OCI-LY7 (cell line): ENCODE measurements at regions not wholly inside any gene's neighbourhood (a gene's known extent, or its start where the extent isn't known, plus 50 kb on each side); places are given as distances from the start of the nearest gene placed in this dataset.

Experiments
- BruUV-seq: library from RNA; stranded (reverse); fragments of 400-500 nt; replicated peaks from 2 replicates; lab custom pipeline; 2021; lab: Mats Ljungman, UMichigan
- CTCF ChIA-PET: fragments of 300-600 bp; sonication (Branson Sonifier 250); formaldehyde crosslinking; loops from one replicate; lab custom pipeline; 2022; ENCODE audit warnings: antibody characterized with exemption; ENCODE audit not compliant: unreplicated experiment; lab: Charles Lee
- POLR2A ChIA-PET: fragments of 300-600 bp; sonication (Branson Sonifier 250); formaldehyde crosslinking; loops from one replicate; lab custom pipeline; 2022; ENCODE audit warnings: antibody characterized with exemption; lab: Charles Lee
- DNase-seq: peaks from one replicate; pipeline ENCODE4 v3.0.0-alpha.2; 2015; ENCODE audit warnings: low spot score
- H2AFZ ChIP-seq: fragments of 200-600 bp; sonication (generic), shearing (Covaris generic); 2 replicates; pipeline ENCODE4 v1.6.1; 2014; ENCODE audit warnings: mild to moderate bottlenecking, antibody characterized with exemption, low read length, moderate library complexity
- H3K27ac ChIP-seq: fragments of 200-600 bp; sonication (generic); 2 replicates; pipeline ENCODE4 v1.5.1; 2014; ENCODE audit warnings: mixed run types, low read depth, mild to moderate bottlenecking, moderate library complexity, low read length, inconsistent platforms; ENCODE audit not compliant: poor library complexity, severe bottlenecking
- H3K36me3 ChIP-seq: fragments of 200-600 bp; sonication (generic); 2 replicates; pipeline ENCODE4 v1.6.1; 2014; ENCODE audit warnings: mild to moderate bottlenecking, antibody characterized with exemption, low read length, moderate library complexity, mixed read lengths; ENCODE audit not compliant: insufficient read depth
- H3K4me1 ChIP-seq: fragments of 200-600 bp; sonication (generic); 2 replicates; pipeline ENCODE4 v1.5.1; 2014; ENCODE audit warnings: mild to moderate bottlenecking, low read length; ENCODE audit not compliant: insufficient read depth, poor library complexity, severe bottlenecking
- H3K4me2 ChIP-seq: fragments of 200-600 bp; sonication (generic); 2 replicates; pipeline ENCODE4 v1.6.1; 2014; ENCODE audit warnings: mild to moderate bottlenecking, low read length
- H3K4me3 ChIP-seq: fragments of 200-600 bp; sonication (generic); 2 replicates; pipeline ENCODE4 v1.5.1; 2014; ENCODE audit warnings: mild to moderate bottlenecking, low read depth, low read length; ENCODE audit not compliant: poor library complexity, severe bottlenecking
- H3K79me2 ChIP-seq: fragments of 200-600 bp; sonication (generic); 2 replicates; pipeline ENCODE4 v1.6.1; 2016; ENCODE audit warnings: low read depth, mild to moderate bottlenecking, low read length, moderate library complexity, mixed read lengths; ENCODE audit not compliant: insufficient read depth
- H3K9me2 ChIP-seq: fragments of 200-600 bp; sonication (generic); 2 replicates; pipeline ENCODE4 v1.6.1; 2016; ENCODE audit warnings: mild to moderate bottlenecking, low read length, mixed read lengths; ENCODE audit not compliant: insufficient read depth
- H3K9me3 ChIP-seq: fragments of 200-600 bp; sonication (generic); 2 replicates; pipeline ENCODE4 v1.6.1; 2014; ENCODE audit warnings: mild to moderate bottlenecking, mixed run types, low read length, mixed read lengths
- H4K20me1 ChIP-seq: fragments of 200-600 bp; sonication (generic); 2 replicates; pipeline ENCODE4 v1.6.1; 2014; ENCODE audit warnings: mild to moderate bottlenecking, antibody characterized with exemption, low read length, moderate library complexity, mixed read lengths; ENCODE audit not compliant: insufficient read depth
- EZH2phosphoT487 ChIP-seq: fragments of 200-600 bp; sonication (generic); IDR thresholded peaks from 2 replicates; pipeline ENCODE4 v1.6.1; 2018; ENCODE audit warnings: low read depth, borderline replicate concordance, mild to moderate bottlenecking, mixed run types, antibody characterized with exemption, low read length, moderate library complexity, mixed read lengths
- intact Hi-C: fragments of 100-400 bp; cut with micrococcal nuclease; formaldehyde crosslinking; loops from one replicate; pipeline ENCODE4 v1.10.0; 2022; ENCODE audit not compliant: unreplicated experiment
- TF ChIP-seq, protein P1 (sequence below): fragments of 200-600 bp; sonication (generic); conservative IDR thresholded peaks from 2 replicates; pipeline ENCODE4 v1.5.1; 2014; ENCODE audit warnings: mild to moderate bottlenecking, antibody characterized with exemption, low read length, moderate library complexity, mixed read lengths

DNA sequence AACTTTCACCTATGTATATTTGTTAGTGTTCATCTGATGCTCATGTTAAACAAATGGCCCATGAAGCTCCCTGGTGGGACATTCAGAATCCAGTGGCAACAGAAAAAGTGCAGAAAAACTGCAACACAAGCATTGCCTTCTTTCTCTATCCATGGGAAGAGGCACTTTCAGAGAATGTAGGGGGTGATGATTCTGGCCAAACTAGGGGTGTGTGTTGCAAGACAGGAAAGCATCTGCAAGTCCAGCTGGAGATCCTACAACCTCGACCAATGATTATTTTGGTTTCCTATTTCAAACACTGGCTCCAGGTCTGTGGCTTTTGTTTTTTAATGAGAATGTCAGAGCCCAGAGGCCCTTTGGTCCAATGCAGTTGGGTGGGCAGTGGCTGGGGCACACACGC lies 198.7 kb downstream of the CXCL12 start:
- Histone ChIP-seq H3K36me3 (no peaks in the 10 kb centered on the region), H3K4me1 (no peaks in the 10 kb centered on the region), H3K79me2 (no peaks in the 10 kb centered on the region), H3K9me2 (no peaks in the 10 kb centered on the region), H4K20me1 (no peaks in the 10 kb centered on the region), H3K4me3 (no peak overlapping the region), H3K4me2 (no peak overlapping the region), H3K27ac (no peak overlapping the region), H3K9me3 (no peaks in the 10 kb centered on the region), H2AFZ (no peak overlapping the region)
- BruUV-seq: no TSS peak
- DNase-seq: no peak
- intact Hi-C loops: no loop called here
- no peak for TF ChIP-seq EZH2phosphoT487
- TF ChIP-seq, protein P1, sequence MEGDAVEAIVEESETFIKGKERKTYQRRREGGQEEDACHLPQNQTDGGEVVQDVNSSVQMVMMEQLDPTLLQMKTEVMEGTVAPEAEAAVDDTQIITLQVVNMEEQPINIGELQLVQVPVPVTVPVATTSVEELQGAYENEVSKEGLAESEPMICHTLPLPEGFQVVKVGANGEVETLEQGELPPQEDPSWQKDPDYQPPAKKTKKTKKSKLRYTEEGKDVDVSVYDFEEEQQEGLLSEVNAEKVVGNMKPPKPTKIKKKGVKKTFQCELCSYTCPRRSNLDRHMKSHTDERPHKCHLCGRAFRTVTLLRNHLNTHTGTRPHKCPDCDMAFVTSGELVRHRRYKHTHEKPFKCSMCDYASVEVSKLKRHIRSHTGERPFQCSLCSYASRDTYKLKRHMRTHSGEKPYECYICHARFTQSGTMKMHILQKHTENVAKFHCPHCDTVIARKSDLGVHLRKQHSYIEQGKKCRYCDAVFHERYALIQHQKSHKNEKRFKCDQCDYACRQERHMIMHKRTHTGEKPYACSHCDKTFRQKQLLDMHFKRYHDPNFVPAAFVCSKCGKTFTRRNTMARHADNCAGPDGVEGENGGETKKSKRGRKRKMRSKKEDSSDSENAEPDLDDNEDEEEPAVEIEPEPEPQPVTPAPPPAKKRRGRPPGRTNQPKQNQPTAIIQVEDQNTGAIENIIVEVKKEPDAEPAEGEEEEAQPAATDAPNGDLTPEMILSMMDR: no peak
- CTCF ChIA-PET: no interaction called here
- POLR2A ChIA-PET: no interaction called here

DNA sequence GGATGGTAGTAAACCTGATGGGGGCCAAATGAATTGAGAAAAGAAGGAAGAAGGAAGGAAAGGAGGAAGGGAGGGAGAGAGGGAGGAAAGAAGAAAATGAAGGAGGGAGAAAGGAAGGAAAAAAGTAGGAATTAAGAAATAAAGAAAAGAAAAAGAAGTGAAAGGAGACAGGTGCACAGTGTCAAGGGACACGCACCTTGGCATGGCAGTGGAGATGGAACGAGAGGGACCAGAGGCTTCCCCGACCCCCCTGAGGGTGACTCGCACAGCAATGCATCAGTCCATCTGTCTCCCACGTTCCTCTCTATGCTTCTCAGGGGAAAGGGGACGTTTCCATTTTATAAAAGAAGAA lies 199.6 kb downstream of the CXCL12 start:
- no peak overlapping the region for H3K27ac ChIP-seq
- H3K4me2 ChIP-seq: no peak overlapping the region
- no peaks in the 10 kb centered on the region for H3K36me3 ChIP-seq
- no peaks in the 10 kb centered on the region for H4K20me1 ChIP-seq
- no peak overlapping the region for H2AFZ ChIP-seq
- no peak overlapping the region for H3K4me3 ChIP-seq
- intact Hi-C loops: no loop called here
- no peaks in the 10 kb centered on the region for H3K9me3 ChIP-seq
- no peaks in the 10 kb centered on the region for H3K9me2 ChIP-seq
- no peaks in the 10 kb centered on the region for H3K4me1 ChIP-seq
- TF ChIP-seq EZH2phosphoT487: no peak
- TF ChIP-seq, protein P1: no peak
- POLR2A ChIA-PET: no interaction called here
- DNase-seq: no peak
- H3K79me2 ChIP-seq: no peaks in the 10 kb centered on the region
- CTCF ChIA-PET: no interaction called here
- BruUV-seq: no TSS peak

DNA sequence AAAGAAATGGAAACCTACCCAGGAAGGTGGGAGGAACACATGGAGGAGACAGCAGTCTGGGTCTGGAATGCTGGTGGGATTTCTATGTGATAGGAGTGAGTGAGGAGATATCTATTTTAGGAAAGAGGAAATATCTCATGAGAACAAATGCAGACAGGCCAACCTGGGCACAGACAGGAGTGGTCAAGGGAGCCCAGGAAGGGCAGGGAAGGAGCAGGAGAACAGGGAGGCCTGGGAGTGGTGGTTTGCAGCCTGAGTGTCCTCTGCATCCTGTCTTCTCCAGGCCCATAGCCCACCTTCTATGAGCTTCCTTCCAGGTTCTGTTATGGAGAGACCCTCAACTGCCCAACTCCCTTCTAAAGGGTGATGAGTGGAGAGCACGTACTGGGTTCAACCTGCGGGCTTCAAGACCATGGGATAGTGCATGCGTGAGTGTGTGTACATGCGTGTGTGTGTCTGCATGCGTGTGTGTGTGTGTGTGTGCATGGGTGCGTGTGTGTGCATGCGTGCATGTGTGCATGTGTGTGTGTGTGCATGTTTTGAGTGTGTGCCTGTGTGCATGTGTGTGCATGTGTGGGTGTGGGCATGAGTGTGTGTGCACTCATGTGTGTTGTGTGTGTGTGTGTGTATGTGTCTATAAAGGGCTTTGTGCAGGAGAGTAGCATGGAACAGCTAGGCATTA lies 200.1 kb downstream of the CXCL12 start:
- Histone ChIP-seq H3K4me3 (no peak overlapping the region), H3K27ac (no peak overlapping the region), H3K79me2 (no peaks in the 10 kb centered on the region), H3K9me3 (no peaks in the 10 kb centered on the region), H3K9me2 (no peaks in the 10 kb centered on the region), H3K4me2 (no peak overlapping the region), H3K36me3 (no peaks in the 10 kb centered on the region), H2AFZ (no peak overlapping the region), H4K20me1 (no peaks in the 10 kb centered on the region), H3K4me1 (no peaks in the 10 kb centered on the region)
- ChIA-PET CTCF (no interaction called here), POLR2A (no interaction called here)
- no TSS peak for BruUV-seq
- no peak for DNase-seq
- TF ChIP-seq EZH2phosphoT487: no peak
- TF ChIP-seq, protein P1: no peak
- intact Hi-C loops: no loop called here
